Muscle of back (tissue), 3 donors: ENCODE measurements at regions not wholly inside any gene's neighbourhood (a gene's known extent, or its start where the extent isn't known, plus 50 kb on each side); places are given as distances from the start of the nearest gene placed in this dataset.
"Not testable (repeated sequence)": the region's sequence is repeated elsewhere in the genome, so short reads cannot be mapped to it uniquely, and the experiment has no call there.

Source experiments
- DNase-seq, 3 donors: peaks; one replicate each; pipeline versions ENCODE4 v3.0.0 to v3.0.0-alpha.2; 2013

DNA sequence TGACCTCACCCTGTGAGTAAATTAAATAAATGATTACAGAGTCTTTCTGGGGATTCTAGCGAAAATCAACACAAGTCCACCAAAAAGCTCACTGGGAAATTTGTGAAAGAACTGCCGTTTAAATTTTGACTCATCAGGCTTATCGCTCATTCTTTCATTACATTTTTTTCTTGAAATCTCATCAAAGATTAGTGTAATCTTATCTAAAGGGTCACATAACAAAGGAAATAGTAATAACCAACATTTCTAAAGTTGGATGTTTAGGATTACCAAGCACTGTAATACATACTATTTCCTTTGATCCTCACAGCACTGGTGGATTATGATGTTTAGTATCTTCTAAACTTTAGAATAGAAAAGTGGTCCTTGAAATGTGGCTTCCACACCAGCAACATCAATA lies 111.1 kb upstream of the CBLB start:
- DNase-seq = no peak

DNA sequence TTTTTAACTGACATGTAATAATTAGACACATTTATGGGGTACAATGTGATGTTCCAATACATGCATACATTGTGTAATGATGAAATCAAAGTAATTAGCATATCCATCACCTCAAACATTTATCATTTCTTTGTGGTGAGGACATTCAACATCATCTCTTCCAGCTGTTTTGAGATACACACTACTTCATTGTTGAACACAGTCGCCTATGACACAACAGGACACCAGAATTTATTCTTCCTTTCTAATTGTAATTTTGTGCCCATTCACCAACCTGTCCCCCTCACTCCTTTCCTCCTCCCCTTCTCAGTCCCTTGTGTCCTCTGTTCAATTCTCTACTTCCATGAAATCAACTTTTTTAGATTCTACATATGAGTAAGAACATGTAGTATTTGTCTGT lies 113.4 kb upstream of the CBLB start:
- DNase-seq = no peak

DNA sequence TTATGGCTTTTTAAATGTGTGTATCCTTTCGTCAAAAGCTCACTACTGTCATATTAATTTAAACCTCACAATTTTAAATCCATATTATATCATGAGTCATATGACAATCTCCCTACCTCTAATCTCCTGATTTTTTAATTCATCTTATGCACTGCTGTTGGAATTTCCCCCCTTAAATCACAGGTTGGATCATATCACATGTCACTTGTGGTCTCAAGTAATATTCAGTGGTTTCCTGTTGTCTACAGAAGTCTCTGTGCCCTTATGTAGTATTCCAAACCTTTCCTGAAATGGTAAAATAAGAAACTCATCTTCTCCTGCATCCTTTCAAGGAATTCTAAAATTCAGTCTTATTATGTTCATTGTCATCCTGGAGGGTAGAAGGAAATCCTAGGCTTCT lies 116.0 kb upstream of the CBLB start:
- DNase-seq = peak in 1 of 3 donors; percentile 41

DNA sequence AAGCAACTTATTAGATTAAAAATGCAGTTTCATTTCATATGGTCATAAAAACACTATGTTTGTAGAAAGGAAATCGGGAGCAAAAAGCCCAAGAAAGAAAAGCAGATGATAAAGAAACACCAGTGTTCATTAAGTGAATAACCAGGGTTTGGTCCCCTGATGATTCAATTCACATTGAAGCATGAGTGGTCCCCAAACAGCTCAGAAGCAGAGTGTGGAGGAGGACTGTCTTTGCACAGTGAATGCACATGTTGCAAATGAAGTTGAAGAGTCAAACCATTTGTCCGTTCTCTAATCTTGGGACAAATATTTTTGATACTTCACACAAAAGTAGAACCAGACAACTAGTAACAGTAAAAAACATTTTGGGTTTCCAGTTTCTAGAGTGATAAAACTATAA lies 117.5 kb upstream of the CBLB start:
- DNase-seq = not testable (repeated sequence)

DNA sequence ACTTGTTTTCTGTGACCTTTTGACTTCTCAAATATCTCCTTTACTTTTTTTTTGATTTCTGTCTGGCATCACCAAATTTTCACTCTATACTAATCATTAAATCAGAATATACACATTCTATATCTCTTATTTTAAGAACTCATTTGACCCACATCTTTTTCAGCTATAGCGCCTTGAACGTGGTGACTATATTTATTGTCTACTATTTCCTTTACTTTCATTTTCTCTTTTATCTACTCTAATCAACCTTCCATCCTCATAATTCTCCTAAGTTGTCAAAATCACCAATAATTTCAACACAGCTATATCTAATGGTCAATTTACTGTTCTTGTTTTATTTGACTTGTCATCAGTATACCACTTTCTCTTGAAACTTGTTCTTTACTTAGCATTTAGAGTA lies 119.0 kb upstream of the CBLB start:
- no peak for DNase-seq

DNA sequence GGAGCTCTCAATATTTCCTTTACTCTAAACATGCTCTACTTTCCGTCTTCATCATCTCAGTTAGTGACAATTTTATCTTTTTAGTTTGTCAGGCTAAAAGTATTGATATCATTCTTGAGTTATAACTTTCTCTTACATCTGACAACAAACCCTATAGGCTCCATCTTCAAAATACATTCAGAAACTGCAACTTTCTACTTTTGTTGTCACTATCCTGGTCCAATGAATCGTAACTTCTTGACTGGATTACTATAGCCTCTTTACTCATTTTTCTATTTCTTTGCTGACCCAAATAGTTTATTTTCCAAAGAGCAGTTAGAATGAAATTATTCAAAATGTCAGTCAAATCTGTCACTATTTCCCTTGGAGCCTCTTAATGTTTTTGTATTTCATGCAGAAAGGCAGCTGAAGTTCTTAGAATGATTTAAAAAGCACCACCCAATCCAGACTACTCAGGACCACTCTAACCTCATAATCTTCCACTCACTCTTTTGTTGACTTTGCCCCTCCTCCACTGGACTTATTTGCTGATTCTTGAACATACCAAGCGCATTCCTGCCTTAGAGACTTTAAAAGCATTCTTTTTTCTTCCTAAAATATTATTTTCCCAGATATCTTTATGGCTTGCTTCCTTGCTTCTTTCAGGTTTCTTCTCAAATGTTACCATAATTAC lies 119.9 kb upstream of the CBLB start:
- DNase-seq = no peak

DNA sequence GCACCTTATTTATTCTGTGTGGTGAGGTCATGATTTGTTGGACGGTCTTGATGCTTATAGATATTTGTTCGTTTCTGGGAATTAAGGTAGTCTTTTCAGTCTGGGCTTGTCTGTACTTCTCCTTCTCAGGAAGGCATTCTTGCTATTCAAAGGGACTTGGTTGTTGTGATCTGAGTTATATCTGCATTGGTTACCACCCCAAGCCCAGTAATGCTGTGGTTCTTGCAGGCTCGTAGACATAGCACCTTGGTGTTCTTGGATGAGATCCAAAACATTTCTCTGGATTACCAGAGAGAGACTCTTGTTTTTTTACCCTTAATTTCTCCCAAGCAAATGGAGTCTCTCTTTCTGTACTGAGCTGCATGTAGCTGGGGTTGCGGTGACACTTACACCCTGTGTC lies 128.0 kb upstream of the CBLB start:
- no peak for DNase-seq

DNA sequence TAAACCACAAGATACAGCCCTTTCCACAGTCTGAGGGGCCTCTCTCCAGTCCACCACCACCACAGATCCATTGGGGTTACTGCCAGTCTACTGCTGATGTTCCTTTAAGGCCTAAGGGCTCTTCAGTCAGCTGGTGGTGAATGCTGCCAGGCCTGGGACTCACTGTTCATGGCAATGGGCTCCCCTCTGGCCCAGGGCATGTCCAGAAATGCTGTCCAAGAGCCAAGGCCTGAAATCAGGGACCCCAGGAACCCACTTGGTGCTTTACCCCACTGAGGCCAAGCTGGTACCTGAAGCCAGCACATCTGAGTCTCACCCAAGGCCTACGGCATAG lies 128.6 kb upstream of the CBLB start:
- DNase-seq = no peak

DNA sequence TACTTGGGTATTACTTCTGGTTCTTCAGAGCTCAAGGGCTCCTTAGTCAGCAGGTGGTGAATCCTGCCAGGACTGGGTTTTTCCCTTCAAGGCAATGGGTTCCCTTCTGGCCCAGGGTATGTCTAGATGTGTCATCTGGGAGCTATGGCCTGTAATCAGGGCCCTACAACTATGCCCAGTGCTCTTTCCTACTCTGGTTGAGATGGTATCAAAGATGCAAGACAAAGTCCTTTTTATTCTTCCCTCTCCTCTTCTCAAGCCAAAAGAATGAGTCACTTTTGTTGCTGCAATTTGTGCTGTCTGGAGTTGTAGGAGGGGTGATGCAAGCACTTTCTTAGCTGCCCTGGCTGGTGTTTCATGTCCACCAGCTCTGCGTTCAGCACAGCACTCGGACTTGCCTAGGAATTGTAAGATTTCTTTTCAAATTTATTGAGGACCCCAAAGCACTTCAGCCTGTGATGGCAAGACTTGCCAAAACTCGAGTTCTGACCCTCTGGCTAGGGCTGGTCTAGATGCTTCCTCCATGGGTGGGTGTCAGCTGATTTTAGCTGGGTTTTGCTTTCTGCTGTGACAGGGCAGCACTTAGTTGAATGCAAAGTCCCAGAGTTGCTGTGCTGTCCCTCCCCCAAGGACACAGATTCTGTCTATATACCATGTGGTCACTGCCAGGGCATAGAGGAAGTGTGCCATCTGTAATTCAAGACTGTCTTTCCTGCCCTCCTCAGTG lies 129.2 kb upstream of the CBLB start:
- peak in 1 of 3 donors; percentile 72 for DNase-seq

DNA sequence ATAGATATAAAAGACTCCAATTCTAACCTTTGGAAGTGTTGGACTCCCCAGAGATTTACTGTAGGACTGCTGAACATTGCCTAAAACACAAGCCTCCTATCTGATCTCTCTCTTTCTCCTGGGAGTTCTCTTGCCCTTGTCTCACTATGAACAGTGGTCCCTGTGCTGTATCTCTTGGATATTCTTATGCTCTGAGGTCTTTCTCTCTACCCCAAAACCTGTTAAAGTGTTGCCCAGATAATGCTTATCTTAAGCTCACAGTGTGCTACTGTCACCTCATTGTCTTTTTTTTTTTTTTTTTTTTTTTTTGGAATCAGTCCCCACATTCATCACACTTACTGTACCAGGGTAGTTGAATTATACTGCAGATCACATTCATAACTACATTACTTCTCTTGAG lies 131.0 kb upstream of the CBLB start:
- DNase-seq = no peak

DNA sequence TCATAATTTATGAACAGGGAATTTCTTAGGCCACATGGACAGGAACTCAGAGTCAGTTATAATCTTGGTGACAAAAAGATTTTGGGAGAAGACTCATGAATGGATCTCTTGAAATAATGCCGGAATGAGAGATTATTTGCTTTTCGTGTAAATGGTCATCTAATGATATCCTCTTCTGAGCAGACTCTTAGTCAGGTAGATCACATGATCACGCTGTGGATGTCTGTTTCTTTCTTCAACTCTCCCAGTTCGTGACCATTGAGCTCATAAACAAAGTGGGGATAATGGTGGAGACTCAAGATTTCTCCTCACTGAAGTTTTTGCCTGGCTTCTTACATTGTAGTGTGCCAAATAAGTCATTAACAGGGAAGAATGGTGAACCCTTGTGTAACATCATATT lies 133.1 kb upstream of the CBLB start:
- no peak for DNase-seq

DNA sequence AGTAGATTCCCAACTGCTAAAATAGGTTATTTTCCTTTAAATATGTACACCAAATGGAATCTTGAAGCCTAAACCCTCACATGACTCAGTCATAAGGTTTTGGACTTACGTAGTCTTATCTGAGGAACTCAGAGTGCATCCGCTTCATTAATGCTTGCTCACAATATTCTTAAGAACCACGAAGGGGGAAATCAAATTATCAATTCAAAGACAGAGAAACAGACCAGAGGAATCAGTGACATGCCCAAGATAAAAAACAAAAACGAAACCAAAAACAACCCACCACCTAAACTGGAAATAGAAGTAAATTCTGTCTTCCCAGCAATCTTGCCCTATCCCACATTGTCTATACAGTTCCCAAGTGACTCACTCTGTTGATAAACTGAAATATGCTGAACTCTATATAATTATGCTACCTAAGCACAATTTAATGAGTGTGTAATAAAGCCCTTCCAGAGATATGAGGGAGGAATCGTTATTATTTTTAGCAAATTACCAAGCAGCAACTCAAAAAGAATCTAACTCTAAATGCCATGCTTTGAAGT lies 135.4 kb upstream of the CBLB start:
- DNase-seq = no peak

DNA sequence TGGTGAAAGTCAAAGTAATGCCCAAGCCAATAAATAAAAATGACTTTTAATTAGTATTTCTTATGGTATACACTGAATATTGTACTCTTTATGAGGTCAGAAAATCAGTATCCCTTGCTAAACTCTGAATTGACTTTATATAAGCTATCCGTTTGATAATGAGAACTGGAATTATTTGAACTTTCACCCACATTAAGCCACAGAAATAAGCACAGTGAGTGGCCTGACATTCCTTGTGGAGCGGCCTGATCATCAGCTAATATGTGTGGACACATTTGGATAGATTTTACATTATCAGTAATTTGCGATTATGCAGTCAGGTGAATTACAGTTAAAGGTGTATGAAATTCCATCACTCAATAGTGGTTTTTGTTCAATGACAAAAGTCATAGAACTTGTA lies 136.0 kb upstream of the CBLB start:
- DNase-seq = no peak

DNA sequence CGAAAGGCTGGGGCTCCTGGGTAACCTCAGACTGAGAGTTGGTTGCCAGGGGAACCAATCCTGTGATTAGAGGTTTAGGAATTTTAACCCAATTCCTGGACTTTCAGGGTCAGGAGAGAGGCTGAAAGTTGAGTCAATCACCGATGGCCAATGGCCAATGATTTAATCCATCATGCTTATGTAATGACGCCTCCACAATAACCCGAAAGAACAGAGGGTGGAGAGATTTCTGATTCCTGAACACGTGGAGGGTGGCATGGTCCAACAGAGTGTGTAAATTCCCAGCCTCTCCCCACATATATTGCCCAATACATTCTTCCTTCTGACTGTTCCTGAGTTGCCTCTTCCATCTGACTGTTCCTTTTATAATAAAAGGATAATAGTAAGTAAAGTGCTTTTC lies 137.2 kb upstream of the CBLB start:
- no peak for DNase-seq

DNA sequence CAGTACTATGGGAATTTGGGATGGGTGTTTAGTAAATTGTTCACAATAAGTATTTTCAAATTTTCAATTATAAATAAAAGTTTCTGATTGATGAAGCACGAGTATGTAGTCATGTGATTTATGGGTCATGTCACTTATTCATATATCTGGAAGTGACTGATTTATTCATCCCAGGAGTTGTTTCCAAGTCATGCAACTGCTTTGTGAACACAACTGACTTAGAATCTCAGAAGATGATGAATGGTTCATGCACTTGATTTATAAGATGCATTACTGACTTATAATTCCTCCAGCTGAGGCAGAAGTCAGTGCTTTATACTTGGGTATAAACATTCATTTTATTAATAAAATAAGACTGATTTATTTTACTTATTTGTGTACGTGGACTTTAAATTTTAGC lies 137.8 kb upstream of the CBLB start:
- no peak for DNase-seq

DNA sequence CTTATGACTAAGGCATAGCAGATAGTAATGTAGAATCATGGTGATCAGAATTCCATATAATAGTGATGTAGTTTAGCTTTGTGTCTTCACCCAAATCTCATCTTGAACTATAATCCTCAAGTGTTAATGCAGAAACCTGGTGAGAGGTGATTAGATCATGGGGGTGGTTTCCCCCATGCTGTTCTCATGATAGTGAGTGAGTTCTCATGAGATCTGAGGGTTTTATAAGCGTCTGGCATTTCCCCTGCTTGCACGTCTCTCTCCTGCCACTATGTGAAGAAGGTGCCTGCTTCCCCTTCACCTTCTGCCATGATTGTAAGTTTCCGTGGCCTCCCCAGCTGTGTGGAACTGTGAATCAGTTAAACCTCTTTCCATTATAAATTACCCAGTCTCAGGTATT lies 138.7 kb upstream of the CBLB start:
- DNase-seq = no peak

DNA sequence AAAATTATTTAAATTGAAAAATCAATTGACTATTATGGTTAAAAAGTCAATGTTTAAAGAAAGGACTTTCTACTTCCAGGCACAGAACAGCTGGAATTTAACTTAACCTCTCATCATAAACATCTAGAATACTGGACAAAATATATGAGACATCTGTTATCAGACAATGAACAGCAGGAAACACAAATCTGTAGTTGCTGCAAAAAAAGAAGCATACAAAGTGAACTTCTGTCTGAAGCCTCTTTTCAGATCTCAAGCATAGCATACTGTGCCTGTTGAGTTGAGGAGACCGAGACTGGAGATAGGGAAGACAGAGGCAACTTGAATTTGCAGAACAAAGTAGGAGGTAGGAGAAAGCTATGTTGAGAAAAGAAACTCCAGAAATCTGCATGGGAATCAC lies 140.0 kb upstream of the CBLB start:
- no peak for DNase-seq

DNA sequence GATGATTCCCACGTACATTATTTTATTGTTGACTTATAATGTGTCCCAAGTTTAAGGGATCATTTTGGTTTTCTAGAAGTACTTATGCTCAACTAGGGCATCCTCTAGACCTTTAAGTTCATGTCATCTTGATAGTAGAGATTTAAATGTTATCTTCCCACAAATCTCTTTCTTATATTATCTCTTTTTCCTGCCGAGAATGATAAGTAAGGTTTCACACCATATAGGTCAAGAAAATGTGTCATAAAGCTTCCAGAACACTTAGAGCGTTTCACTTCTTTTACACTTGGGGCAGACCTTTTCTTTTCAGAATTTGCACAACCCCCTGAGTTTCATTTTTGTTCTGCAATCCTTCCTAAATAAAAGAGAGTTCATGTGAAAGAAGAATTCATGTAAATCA lies 142.0 kb upstream of the CBLB start:
- no peak for DNase-seq

DNA sequence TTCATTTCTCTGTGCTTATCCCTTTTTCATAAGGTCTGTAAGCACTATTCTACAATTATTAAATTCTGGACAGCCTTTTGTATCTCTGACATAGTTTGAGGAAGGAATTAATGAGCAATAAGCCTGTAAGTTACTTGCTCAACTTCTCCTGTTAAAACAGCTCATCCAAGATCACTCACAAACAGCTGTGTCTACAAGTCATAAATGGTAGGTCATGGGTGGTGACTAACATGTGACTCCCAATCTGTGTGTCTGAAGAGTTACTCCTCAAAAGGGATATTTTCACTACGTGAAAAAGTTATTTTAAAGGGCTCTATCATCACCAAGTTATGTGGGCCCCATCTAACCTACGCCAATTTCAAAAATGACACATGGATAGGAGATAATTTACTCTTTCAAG lies 145.2 kb upstream of the CBLB start:
- DNase-seq = peak in 1 of 3 donors; percentile 72

DNA sequence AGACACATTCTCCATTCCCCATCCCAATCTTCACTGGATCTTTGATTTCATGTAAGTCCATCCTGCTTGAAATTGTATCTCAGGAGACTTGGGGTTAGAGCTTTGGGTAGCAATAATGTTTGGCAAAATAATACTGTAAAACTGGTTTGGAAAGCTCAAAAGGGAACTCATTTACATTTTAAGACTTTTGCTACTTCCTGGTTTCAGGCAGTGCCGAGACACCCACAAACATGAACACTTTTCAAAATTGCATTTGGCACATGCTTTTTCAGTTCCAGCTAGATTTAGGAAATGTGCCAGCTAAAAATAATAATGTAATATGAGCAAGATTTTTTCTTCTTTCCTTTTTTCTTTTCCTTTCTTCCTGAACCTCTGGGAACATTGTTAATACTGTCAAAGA lies 145.7 kb upstream of the CBLB start:
- no peak for DNase-seq

DNA sequence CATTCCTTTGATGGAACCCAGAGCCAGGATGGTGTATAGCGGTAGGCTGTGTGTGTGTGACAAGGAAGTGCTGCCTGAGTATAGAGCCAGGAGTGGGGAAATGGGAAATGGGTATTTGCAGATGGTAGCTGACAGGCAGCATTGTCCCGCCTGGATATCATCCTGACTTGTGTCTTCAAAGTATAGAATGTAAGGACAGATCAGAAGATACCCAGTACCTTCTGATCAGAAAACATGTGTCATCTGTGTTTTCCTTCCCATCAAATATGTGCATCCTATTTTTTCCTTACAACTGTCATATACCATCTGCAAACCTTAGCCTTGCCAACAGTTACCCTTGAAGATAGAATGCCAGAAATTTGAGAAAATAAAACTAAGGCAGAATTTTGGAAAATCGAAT lies 146.2 kb upstream of the CBLB start:
- no peak for DNase-seq

DNA sequence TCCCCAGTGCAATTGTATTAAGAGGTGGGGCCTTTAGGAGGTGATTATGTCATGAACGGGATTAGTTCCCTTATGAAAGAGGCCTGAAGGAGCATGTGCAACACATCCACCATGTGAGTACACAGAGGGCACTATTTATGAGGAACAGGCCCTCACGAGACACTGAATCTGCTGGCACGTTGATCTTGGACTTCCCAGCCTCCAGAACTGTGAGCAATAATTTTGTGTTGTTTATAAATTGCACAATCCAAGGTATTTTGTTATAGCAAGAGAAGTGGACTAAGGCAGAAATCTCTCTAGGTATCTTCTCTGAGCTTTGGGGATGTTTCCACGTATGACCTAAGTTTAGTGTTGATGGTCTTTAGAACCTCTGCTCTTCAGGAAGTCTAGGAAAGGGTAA lies 149.3 kb upstream of the CBLB start:
- DNase-seq = no peak

DNA sequence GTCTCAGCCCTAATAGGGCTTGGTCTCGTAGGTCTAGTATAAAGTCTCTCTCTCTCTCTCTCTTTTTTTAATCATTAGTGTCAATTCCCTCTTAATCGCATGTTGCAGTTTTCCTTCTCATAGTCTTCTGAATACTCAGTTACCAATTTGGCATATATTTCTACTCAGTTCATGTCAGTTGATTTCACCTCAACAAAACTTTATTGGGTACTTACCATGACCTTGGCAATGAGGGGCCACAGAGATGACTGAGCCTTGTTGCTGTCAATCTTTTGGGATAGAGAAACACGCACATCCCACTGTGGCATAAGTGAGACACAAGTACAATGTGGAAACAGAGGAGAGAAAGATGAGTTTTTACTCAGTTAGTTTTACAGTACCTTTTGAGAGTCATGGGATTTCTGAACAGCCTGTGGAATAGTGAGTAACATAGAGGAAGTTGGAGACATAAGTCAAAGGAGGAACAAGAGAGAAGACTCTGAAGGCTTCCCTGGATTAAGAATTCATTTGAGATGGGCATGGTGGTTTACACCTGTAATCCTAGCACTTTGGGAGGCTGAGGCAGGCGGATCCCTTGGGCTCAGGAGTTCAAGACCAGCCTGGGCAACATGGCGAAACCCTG lies 150.2 kb upstream of the CBLB start:
- DNase-seq = no peak
